ENCODE measurements at regions not wholly inside any gene's neighbourhood (a gene's known extent, or its start where the extent isn't known, plus 50 kb on each side); places are given as distances from the start of the nearest gene placed in this dataset.
A peak's percentile ranks its signal among the peaks of the same experiment; 100 is the strongest.
"Not testable (repeated sequence)": the region's sequence is repeated elsewhere in the genome, so short reads cannot be mapped to it uniquely, and the experiment has no call there.

- no peak for DNase-seq
These were observed 52.5 kb upstream of the NBL1 start for GRCh38 chr1:19591482-19592091.

GRCh38 chr1:19585507-19585906 lies 58.6 kb upstream of the NBL1 start:
- no peak for DNase-seq

GRCh38 chr1:19582318-19582717 lies 61.8 kb upstream of the NBL1 start:
- peak; percentile 33 to 34 for DNase-seq

GRCh38 chr1:19581381-19581780 lies 62.7 kb upstream of the NBL1 start:
- DNase-seq, result no peak

- no peak for DNase-seq
These were observed 66.5 kb upstream of the NBL1 start for GRCh38 chr1:19577561-19577960.

- no peak for DNase-seq
These were observed 67.1 kb upstream of the NBL1 start for GRCh38 chr1:19577036-19577435.

- DNase-seq, result no peak
These were observed 74.3 kb upstream of the NBL1 start for GRCh38 chr1:19569786-19570185.

- DNase-seq, result no peak
These were observed 77.1 kb upstream of the NBL1 start for GRCh38 chr1:19567041-19567440.

- DNase-seq, result no peak
These were observed 79.0 kb upstream of the CAPZB start for GRCh38 chr1:19564366-19564765.

GRCh38 chr1:19563324-19564097 lies 78.2 kb upstream of the CAPZB start:
- no peak for DNase-seq

GRCh38 chr1:19562847-19563246 lies 77.5 kb upstream of the CAPZB start:
- DNase-seq, result no peak

- DNase-seq, result no peak
These were observed 75.1 kb upstream of the CAPZB start for GRCh38 chr1:19560480-19560879.

GRCh38 chr1:19559641-19560040 lies 74.3 kb upstream of the CAPZB start:
- DNase-seq, result no peak

- no peak for DNase-seq
These were observed 72.3 kb upstream of the CAPZB start for GRCh38 chr1:19557609-19558051.

- no peak for DNase-seq
These were observed 68.8 kb upstream of the CAPZB start for GRCh38 chr1:19554090-19554489.

- DNase-seq, result no peak
These were observed 67.1 kb upstream of the CAPZB start for GRCh38 chr1:19552291-19553010.

- not testable (repeated sequence) for DNase-seq
These were observed 66.5 kb upstream of the CAPZB start for GRCh38 chr1:19551837-19552236.

GRCh38 chr1:19550437-19550836 lies 65.1 kb upstream of the CAPZB start:
- DNase-seq, result not testable (repeated sequence)

GRCh38 chr1:19547814-19548213 lies 62.5 kb upstream of the CAPZB start:
- DNase-seq, result no peak

GRCh38 chr1:19536519-19536918 lies 51.2 kb upstream of the CAPZB start:
- no peak for DNase-seq

- no peak for DNase-seq
These were observed 49.9 kb upstream of the CAPZB start for GRCh38 chr1:19535214-19535613.
